HFF-Myc (cell line): ENCODE measurements at regions not wholly inside any gene's neighbourhood (a gene's known extent, or its start where the extent isn't known, plus 50 kb on each side); places are given as distances from the start of the nearest gene placed in this dataset.

Source experiments
- DNase-seq: peaks from one replicate; pipeline ENCODE4 v3.0.0-alpha.2; 2011; ENCODE audit warnings: low read depth; ENCODE audit errors: extremely low read depth
- H3K4me3 ChIP-seq: replicated peaks from 2 replicates; pipeline ENCODE4 v1.5.1; 2011; ENCODE audit warnings: low read depth, mild to moderate bottlenecking, control low read depth, low read length
- TF ChIP-seq, protein P1 (sequence below): IDR thresholded peaks from 2 replicates; pipeline ENCODE4 v1.5.1; 2012; ENCODE audit warnings: mild to moderate bottlenecking, low read depth, low read length, control low read depth; ENCODE audit errors: missing control alignments

DNA sequence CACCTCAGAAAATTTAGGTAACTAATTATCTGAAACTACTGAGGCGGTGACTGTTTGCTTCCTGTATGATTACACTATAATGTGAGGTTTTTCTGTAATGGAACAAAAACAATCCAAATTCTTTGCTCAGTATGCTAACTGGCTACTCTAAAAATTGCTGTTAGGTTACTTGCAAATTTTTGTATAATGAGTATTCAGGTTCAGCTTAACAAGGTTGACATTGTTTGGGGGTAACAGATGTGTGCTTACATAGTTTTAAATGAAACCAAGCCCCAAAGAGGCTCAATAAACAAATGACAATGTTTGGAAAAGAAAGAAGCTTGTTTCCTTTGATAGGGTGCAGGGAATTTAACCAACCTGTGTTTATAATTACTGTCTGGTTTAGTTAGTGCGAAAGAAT is 414.5 kb upstream of the MDFIC2 start:
- DNase-seq, result peak; percentile 65
- TF ChIP-seq, protein P1, sequence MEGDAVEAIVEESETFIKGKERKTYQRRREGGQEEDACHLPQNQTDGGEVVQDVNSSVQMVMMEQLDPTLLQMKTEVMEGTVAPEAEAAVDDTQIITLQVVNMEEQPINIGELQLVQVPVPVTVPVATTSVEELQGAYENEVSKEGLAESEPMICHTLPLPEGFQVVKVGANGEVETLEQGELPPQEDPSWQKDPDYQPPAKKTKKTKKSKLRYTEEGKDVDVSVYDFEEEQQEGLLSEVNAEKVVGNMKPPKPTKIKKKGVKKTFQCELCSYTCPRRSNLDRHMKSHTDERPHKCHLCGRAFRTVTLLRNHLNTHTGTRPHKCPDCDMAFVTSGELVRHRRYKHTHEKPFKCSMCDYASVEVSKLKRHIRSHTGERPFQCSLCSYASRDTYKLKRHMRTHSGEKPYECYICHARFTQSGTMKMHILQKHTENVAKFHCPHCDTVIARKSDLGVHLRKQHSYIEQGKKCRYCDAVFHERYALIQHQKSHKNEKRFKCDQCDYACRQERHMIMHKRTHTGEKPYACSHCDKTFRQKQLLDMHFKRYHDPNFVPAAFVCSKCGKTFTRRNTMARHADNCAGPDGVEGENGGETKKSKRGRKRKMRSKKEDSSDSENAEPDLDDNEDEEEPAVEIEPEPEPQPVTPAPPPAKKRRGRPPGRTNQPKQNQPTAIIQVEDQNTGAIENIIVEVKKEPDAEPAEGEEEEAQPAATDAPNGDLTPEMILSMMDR, result no peak
- no peak overlapping the region for H3K4me3 ChIP-seq

DNA sequence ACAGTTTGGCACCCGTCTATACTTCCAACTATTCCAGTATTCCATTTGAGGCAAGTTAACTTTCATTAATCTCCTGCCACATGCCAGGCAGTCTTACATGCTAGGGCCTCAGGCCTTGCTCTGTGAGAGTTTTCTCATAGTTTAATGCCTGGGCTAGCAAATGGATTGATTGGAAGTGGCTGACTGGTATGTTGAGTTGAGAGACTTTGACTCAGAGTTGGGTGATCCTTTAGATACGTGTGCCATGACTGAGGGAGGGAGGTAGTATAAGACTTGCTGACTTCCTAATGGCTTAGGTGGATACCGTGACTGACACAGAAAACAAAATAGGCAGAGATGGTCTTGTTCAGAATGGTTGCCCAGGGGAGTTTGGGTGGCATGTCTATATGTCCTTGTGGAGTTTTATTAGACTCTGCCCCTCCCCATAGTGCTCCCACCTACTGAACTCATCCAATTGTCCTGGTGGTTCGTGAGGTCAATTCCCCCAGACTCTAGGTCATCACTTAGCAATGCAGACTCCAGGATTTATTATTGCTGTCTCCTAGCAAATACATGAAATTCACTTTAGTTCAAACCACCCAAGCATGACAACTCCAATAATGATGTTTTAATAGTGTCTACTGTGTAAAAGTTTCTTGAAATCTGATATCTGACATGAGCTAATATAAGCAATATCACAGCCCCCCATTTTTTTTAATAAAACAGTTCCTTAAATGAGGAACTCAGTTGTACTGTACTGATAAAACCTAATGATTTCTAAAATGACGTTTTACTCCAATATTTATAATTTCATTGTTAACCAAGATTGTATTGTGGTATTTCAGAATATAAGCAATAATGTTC is 413.9 kb upstream of the MDFIC2 start:
- no peak for DNase-seq
- TF ChIP-seq, protein P1, result no peak
- no peak overlapping the region for H3K4me3 ChIP-seq

DNA sequence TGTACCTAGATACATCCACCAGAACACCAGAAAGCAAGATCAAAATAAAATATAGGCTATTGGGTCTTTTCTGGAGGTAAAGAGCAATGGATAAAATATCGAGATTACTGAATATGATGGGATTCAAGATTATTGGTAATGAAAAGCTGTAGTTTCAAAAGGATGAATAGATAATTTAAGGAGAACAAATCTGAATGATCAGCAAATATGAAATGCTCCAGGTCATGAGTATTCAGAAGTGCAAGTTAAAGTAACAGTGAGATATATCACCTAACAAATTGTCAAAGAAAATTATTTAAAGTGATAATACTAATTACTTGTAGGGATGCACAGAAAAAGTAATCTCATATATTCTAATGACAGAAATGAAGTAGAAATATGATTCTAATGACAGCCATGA is 409.6 kb upstream of the MDFIC2 start:
- no peak for DNase-seq
- TF ChIP-seq, protein P1, result no peak
- H3K4me3 ChIP-seq, result no peak overlapping the region

DNA sequence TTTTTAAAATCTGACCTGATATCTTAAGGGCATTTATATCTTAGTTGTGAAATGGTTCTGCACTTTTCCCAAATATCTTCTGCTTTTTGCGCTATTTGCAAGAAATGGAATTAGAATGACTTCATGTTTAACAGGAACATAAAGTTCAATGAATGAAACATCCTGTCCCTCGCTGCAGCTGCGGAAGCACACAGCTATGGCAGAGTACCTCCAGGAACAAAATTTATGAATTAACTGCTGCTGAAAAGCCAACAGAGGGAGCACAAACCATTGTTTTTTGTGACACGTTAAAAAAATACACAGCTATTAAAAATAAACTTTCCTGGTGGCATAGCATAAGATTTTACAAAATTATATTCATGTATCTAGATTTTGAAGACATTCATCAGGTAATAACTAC is 404.4 kb upstream of the MDFIC2 start:
- TF ChIP-seq, protein P1, result peak; percentile 37
- peak; percentile 19 for DNase-seq
- H3K4me3 ChIP-seq, result no peak overlapping the region

DNA sequence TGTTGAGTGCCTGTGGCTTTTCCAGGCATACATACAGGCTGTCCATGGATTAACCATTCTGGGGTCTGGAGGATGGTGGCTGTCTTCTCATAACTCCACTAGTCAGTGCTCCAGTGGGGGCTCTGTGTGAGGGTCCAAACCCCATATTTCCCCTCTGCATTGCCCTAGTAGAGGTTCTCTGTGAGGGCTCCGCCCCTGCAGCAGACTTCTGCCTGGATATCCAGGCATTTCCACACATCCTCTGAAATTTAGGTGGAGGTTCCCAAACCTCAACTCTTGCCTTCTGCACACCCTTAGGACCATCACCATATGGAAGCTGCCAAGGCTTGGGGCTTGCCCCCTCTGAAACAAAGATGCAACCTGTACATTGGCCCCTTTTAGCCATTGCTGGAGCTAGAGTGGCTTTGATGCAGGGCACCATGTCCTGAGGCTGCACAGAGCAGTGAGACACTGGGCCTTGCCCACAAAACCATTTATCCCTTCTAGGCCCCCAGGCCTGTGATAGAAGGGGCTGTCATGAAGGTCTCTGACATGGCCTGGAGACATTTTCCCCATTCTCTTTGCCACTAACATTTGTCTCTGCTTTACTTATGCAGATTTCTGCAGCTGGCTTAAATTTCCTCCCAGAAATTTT is 400.1 kb upstream of the MDFIC2 start:
- TF ChIP-seq, protein P1, result no peak
- no peak for DNase-seq
- no peak overlapping the region for H3K4me3 ChIP-seq

DNA sequence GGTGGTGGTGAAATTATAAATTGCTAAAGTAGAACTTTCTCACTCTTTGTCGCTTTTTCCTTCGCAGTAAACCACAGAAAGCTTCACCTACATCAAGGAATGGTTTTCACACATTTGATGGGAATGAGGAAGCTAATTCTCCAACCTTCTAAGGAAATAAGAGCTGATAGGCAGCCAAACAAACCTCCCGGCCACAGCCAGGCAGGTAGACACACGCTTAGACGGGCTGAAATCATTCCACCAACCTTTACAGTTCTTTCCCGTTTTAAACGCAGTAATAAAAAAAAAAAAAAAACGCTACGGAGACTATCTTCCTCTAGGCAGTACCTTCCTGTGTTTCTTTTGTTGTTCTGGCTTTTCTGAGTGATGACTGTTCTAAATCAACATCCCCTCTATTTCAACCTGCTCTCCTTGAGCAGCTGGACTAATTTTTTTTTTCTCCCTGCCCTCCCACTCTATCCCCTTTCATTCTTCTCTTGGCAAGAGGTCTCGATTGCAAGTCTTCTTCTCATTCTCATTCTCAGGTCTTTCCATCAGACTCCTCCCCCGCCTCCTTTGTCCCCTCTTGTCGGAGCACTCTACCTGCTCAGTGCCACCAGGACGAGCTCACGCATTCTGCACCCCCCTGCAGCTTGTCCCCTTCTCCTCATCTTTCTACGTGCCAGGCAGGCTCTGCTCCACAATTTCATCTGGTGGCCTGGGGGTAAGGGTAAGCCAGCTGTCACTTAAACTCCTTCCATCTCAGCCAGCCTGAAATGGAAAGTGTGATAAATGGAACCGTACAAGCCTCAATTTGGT is 391.1 kb upstream of the MDFIC2 start:
- TF ChIP-seq, protein P1, result no peak
- H3K4me3 ChIP-seq, result no peak overlapping the region
- DNase-seq, result no peak
